Trophoblast cell (in vitro differentiated cells and primary cell): ENCODE measurements at regions not wholly inside any gene's neighbourhood (a gene's known extent, or its start where the extent isn't known, plus 50 kb on each side); places are given as distances from the start of the nearest gene placed in this dataset.
A peak's percentile ranks its signal among the peaks of the same experiment; 100 is the strongest.

Experiments used
- DNase-seq, 2 donors: peaks; one replicate each; pipeline ENCODE4 v3.0.0-alpha.2; 2016
- H2AFZ ChIP-seq: 2 replicates; pipeline ENCODE4 v1.6.1; 2013; ENCODE audit warnings: low read length, moderate library complexity, mild to moderate bottlenecking; ENCODE audit not compliant: insufficient read depth, poor library complexity
- H2AK5ac ChIP-seq: 2 replicates; pipeline ENCODE4 v1.6.1; 2013; ENCODE audit warnings: mild to moderate bottlenecking, low read length
- H2BK120ac ChIP-seq: 2 replicates; pipeline ENCODE4 v1.6.1; 2013; ENCODE audit warnings: low read length, mild to moderate bottlenecking, moderate library complexity; ENCODE audit not compliant: insufficient read depth, poor library complexity
- H2BK12ac ChIP-seq: 2 replicates; pipeline ENCODE4 v1.6.1; 2013; ENCODE audit warnings: mild to moderate bottlenecking, low read length, moderate library complexity
- H2BK5ac ChIP-seq: 2 replicates; pipeline ENCODE4 v1.6.1; 2013; ENCODE audit warnings: low read length, low read depth, moderate library complexity, mild to moderate bottlenecking; ENCODE audit not compliant: poor library complexity
- H3K14ac ChIP-seq: 2 replicates; pipeline ENCODE4 v1.6.1; 2013; ENCODE audit warnings: mild to moderate bottlenecking, low read length
- H3K18ac ChIP-seq: 2 replicates; pipeline ENCODE4 v1.6.1; 2013; ENCODE audit warnings: mild to moderate bottlenecking, low read length
- H3K23ac ChIP-seq: 2 replicates; pipeline ENCODE4 v1.6.1; 2013; ENCODE audit warnings: low read length
- H3K27ac ChIP-seq: 2 replicates; pipeline ENCODE4 v1.5.1; 2013; ENCODE audit warnings: low read depth, mild to moderate bottlenecking, inconsistent platforms, low read length, moderate library complexity
- H3K27me3 ChIP-seq: 2 replicates; pipeline ENCODE4 v1.6.1; 2013; ENCODE audit warnings: inconsistent platforms, mild to moderate bottlenecking, low read length, moderate library complexity; ENCODE audit not compliant: insufficient read depth
- H3K36me3 ChIP-seq, 2 experiments: 1 replicate in 1 of 2; 2 replicates in 1 of 2; pipeline ENCODE4 v1.6.1; 2013; ENCODE audit warnings: low read length in 2 of 2, mild to moderate bottlenecking in 2 of 2, moderate library complexity in 1 of 2; ENCODE audit not compliant: insufficient read depth in 2 of 2, control insufficient read depth in 1 of 2
- H3K4ac ChIP-seq: 2 replicates; pipeline ENCODE4 v1.6.1; 2013; ENCODE audit warnings: low read depth, mild to moderate bottlenecking, low read length, moderate library complexity
- H3K4me1 ChIP-seq, 2 experiments: 1 replicate in 1 of 2; 2 replicates in 1 of 2; pipeline ENCODE4 v1.6.1; 2013; ENCODE audit warnings: low read length in 2 of 2, mild to moderate bottlenecking in 2 of 2, moderate library complexity in 1 of 2; ENCODE audit not compliant: insufficient read depth in 2 of 2, control insufficient read depth in 1 of 2
- H3K4me2 ChIP-seq: 2 replicates; pipeline ENCODE4 v1.6.1; 2013; ENCODE audit warnings: inconsistent platforms, mild to moderate bottlenecking, low read length, moderate library complexity
- H3K4me3 ChIP-seq: 2 replicates; pipeline ENCODE4 v1.5.1; 2013; ENCODE audit warnings: mild to moderate bottlenecking, low read depth, low read length, inconsistent platforms
- H3K79me1 ChIP-seq: one replicate; pipeline ENCODE4 v1.6.1; 2013; ENCODE audit warnings: low read length
- H3K79me2 ChIP-seq: 2 replicates; pipeline ENCODE4 v1.6.1; 2013; ENCODE audit warnings: low read length, mild to moderate bottlenecking; ENCODE audit not compliant: control insufficient read depth, insufficient read depth, poor library complexity
- H3K9ac ChIP-seq: 2 replicates; pipeline ENCODE4 v1.6.1; 2013; ENCODE audit warnings: mild to moderate bottlenecking, low read length
- H3K9me3 ChIP-seq: 2 replicates; pipeline ENCODE4 v1.6.1; 2013; ENCODE audit warnings: low read depth, mild to moderate bottlenecking, control low read depth, inconsistent platforms, low read length; ENCODE audit not compliant: insufficient read depth
- H4K12ac ChIP-seq: 2 replicates; pipeline ENCODE4 v1.6.1; 2013; ENCODE audit warnings: low read depth, mild to moderate bottlenecking, low read length, moderate library complexity
- H4K8ac ChIP-seq: 2 replicates; pipeline ENCODE4 v1.6.1; 2013; ENCODE audit warnings: low read depth, mild to moderate bottlenecking, low read length, moderate library complexity
- H4K91ac ChIP-seq: one replicate; pipeline ENCODE4 v1.6.1; 2013; ENCODE audit warnings: low read depth, mild to moderate bottlenecking, low read length, moderate library complexity
- WGBS: extraction: QIAGEN DNeasy Blood & Tissue Kit; methylation state at CpG from one replicate; pipeline ENCODE4 v1.1.7; 2013; ENCODE audit warnings: missing lambda C conversion rate; ENCODE audit not compliant: insufficient read length, insufficient coverage; ENCODE audit errors: extremely low coverage; 5-methylcytosine and 5-hydroxymethylcytosine counted together

DNA sequence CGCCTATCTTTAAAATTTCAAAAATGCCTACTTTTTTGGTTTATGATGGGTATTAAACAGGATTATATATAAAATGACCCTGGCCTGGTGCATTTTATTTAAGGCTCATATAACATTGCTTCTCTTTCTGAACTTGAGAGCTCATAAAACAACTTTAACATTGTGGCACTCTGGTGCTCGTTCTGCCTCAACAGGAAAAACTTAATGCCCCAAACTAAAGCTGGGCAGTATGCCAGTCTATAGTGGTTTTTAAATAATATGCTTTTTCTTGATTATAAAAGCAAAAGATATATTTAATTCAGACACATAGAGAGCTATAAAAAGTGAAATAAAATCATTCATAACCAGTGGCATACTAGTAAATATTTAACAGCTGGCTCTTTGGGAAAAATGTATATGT lies 269.3 kb upstream of the GULP1 start:
- Histone ChIP-seq H3K4me3 (no peak overlapping the region), H3K79me1 (no peaks in the 10 kb centered on the region), H3K4me2 (no peak overlapping the region), H3K18ac (no peak overlapping the region), H4K12ac (no peak overlapping the region), H3K4ac (no peak overlapping the region), H3K9ac (no peak overlapping the region), H3K9me3 (peaks cover 6% of the 10 kb centered on the region), H4K91ac (no peak overlapping the region), H3K14ac (no peak overlapping the region), H3K27me3 (no peaks in the 10 kb centered on the region), H3K27ac (no peak overlapping the region), H2BK12ac (no peak overlapping the region), H2AK5ac (no peak overlapping the region), H3K79me2 (no peaks in the 10 kb centered on the region), H2BK120ac (no peak overlapping the region), H2AFZ (no peak overlapping the region), H3K4me1 (no peaks in the 10 kb centered on the region), H3K23ac (no peak overlapping the region), H3K36me3 (peaks cover 0 to 2% of the 10 kb centered on the region in 2 experiments), H2BK5ac (no peak overlapping the region), H4K8ac (no peak overlapping the region)
- no peak for DNase-seq
- no CpG with 5 or more reads among the region's 2 CpGs for WGBS

DNA sequence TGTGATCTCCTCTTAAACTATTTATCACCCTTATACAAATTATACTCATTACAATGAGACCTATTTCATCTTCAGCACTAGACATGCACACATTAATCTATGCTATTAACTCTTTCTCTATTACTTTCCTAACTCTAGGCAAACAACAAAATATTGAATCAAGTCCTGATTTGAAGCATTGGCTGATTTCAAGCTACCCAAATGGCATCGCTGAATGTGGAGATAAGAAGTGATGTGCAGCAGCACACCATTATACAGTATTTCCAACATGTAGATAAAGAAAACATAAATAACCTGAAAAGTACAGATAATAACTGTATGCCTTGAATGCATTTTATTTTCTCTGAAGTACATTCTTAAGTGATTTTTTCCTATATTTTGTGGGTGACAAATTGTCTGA lies 268.6 kb upstream of the GULP1 start:
- Histone ChIP-seq H2AFZ (no peak overlapping the region), H3K27me3 (no peaks in the 10 kb centered on the region), H2BK12ac (no peak overlapping the region), H3K14ac (no peak overlapping the region), H4K91ac (no peak overlapping the region), H2AK5ac (no peak overlapping the region), H3K4ac (no peak overlapping the region), H3K9me3 (peaks cover 6% of the 10 kb centered on the region), H3K18ac (no peak overlapping the region), H3K27ac (no peak overlapping the region), H3K79me2 (no peaks in the 10 kb centered on the region), H3K23ac (no peak overlapping the region), H3K36me3 (peaks cover 0 to 2% of the 10 kb centered on the region in 2 experiments), H4K8ac (no peak overlapping the region), H2BK120ac (no peak overlapping the region), H3K79me1 (no peaks in the 10 kb centered on the region), H4K12ac (no peak overlapping the region), H3K4me1 (peaks cover 0 to 1% of the 10 kb centered on the region in 2 experiments), H3K4me3 (no peak overlapping the region), H2BK5ac (no peak overlapping the region), H3K9ac (no peak overlapping the region), H3K4me2 (no peak overlapping the region)
- no CpG with 5 or more reads among the region's 1 CpG for WGBS
- DNase-seq: no peak

DNA sequence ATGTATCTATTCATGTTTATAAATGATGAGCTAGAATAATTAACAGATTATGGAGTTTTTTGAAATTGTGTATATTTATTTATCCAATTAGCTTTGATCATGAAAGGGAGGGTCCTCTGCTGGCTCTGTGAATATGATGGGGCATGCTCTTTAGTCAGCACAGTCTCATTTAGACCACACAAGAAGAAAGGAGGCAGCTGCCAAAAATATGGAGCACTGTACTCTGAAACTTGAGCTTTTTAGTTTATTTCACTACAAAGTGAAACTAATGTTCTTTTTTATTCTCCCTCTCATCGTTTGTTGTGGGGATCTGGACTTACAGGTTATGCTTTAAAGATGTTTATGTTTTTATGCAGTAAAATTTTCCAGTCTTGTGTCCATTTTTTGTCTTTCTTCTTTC lies 266.9 kb upstream of the GULP1 start:
- no peak overlapping the region for H4K91ac ChIP-seq
- H3K14ac ChIP-seq: no peak overlapping the region
- H3K79me2 ChIP-seq: no peaks in the 10 kb centered on the region
- no peak overlapping the region for H3K4ac ChIP-seq
- no peak overlapping the region for H2AK5ac ChIP-seq
- no peak overlapping the region for H2BK120ac ChIP-seq
- no peak overlapping the region for H3K4me3 ChIP-seq
- H3K36me3 ChIP-seq: peaks cover 0 to 2% of the 10 kb centered on the region in 2 experiments
- peaks cover 3% of the 10 kb centered on the region for H3K79me1 ChIP-seq
- H3K23ac ChIP-seq: no peak overlapping the region
- peaks cover 3% of the 10 kb centered on the region for H3K9me3 ChIP-seq
- no peak overlapping the region for H3K27ac ChIP-seq
- no peak overlapping the region for H3K4me2 ChIP-seq
- no peak overlapping the region for H2BK5ac ChIP-seq
- no peak overlapping the region for H3K9ac ChIP-seq
- H3K4me1 ChIP-seq: peaks cover 3 to 8% of the 10 kb centered on the region in 2 experiments
- DNase-seq: no peak
- H2AFZ ChIP-seq: no peak overlapping the region
- H4K8ac ChIP-seq: no peak overlapping the region
- no CpG with 5 or more reads among the region's 1 CpG for WGBS
- no peak overlapping the region for H3K18ac ChIP-seq
- H4K12ac ChIP-seq: no peak overlapping the region
- no peaks in the 10 kb centered on the region for H3K27me3 ChIP-seq
- H2BK12ac ChIP-seq: no peak overlapping the region

DNA sequence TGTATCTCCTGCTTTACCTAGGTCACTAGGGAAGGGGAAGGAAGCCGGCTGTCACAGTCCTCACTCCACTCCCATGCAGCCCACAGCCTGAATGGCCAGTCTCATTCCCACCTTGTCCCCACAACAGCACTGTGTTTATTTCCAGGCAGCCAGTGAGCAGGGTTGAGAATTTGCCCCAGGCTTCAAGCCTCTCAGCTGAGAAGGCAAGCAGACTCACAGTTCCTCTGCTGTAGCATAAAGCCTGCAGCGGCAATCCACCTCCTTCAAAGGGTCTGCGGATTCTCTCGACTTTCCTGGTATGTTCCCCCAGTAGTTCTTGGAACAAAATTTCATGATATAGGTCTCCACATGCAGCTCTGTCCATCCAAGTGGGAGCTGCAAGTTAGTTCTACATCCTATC lies 262.9 kb upstream of the GULP1 start:
- no peak overlapping the region for H2BK5ac ChIP-seq
- no peak overlapping the region for H2AK5ac ChIP-seq
- H3K9ac ChIP-seq: no peak overlapping the region
- no peak overlapping the region for H3K4me3 ChIP-seq
- peak; percentile 12 to 53 for DNase-seq
- no peak overlapping the region for H2AFZ ChIP-seq
- H3K36me3 ChIP-seq: no peaks in the 10 kb centered on the region
- H3K14ac ChIP-seq: no peak overlapping the region
- no CpG with 5 or more reads among the region's 4 CpGs for WGBS
- no peaks in the 10 kb centered on the region for H3K27me3 ChIP-seq
- no peak overlapping the region for H2BK120ac ChIP-seq
- peaks cover 3 to 20% of the 10 kb centered on the region in 2 experiments for H3K4me1 ChIP-seq
- peak overlapping the region; percentile 50 for H3K27ac ChIP-seq
- no peak overlapping the region for H3K18ac ChIP-seq
- no peaks in the 10 kb centered on the region for H3K9me3 ChIP-seq
- no peak overlapping the region for H2BK12ac ChIP-seq
- H3K79me2 ChIP-seq: no peaks in the 10 kb centered on the region
- no peak overlapping the region for H3K23ac ChIP-seq
- H4K91ac ChIP-seq: no peak overlapping the region
- H3K79me1 ChIP-seq: peaks cover 3% of the 10 kb centered on the region
- H4K8ac ChIP-seq: no peak overlapping the region
- H4K12ac ChIP-seq: no peak overlapping the region
- no peak overlapping the region for H3K4ac ChIP-seq
- H3K4me2 ChIP-seq: peak overlapping the region; percentile 2
